ENCODE measurements at regions not wholly inside any gene's neighbourhood (a gene's known extent, or its start where the extent isn't known, plus 50 kb on each side); places are given as distances from the start of the nearest gene placed in this dataset.

- ATAC-seq: no peak
- intact Hi-C loops (cut with DNase I): no loop called here
- WGBS, 2 donors: 25 to 27% methylated on average over 3 of the region's 3 CpGs
Measured at GRCh38 chr6:126926926-126927325, 191.5 kb upstream of the RSPO3 start.

DNA sequence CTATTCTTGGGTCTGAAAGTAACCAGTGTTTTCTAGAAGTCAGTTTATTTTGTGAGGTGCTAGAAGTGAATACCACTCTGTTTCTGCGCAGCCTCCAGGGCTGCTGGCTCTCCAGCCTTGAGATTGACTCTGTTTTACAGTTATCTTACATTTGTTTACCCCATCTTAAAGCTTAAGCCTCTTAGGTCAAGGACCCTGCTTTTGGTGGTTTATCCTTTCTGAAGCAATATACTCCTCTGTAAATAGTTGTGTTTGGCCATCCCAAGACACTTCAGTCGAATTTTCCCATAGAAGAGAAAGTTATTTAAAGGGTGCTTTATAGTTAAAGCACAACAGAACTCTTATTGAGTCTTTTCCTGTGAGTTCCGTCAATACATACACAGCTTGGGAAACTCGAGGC is 190.6 kb upstream of the RSPO3 start:
- no peak for ATAC-seq
- TF ChIP-seq, protein P1, sequence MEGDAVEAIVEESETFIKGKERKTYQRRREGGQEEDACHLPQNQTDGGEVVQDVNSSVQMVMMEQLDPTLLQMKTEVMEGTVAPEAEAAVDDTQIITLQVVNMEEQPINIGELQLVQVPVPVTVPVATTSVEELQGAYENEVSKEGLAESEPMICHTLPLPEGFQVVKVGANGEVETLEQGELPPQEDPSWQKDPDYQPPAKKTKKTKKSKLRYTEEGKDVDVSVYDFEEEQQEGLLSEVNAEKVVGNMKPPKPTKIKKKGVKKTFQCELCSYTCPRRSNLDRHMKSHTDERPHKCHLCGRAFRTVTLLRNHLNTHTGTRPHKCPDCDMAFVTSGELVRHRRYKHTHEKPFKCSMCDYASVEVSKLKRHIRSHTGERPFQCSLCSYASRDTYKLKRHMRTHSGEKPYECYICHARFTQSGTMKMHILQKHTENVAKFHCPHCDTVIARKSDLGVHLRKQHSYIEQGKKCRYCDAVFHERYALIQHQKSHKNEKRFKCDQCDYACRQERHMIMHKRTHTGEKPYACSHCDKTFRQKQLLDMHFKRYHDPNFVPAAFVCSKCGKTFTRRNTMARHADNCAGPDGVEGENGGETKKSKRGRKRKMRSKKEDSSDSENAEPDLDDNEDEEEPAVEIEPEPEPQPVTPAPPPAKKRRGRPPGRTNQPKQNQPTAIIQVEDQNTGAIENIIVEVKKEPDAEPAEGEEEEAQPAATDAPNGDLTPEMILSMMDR (IDR thresholded peaks at IDR 0.05): no peak
- intact Hi-C loops (cut with DNase I): no loop called here

More at GRCh38 chr6:126926926-126927325, 191.5 kb upstream of the RSPO3 start:
- TF ChIP-seq, protein P1 (IDR thresholded peaks at IDR 0.05): no peak
- DNase-seq: no peak
- no peaks in the 10 kb centered on the region for H3K4me1 ChIP-seq
- no peak overlapping the region for H3K27ac ChIP-seq
- H3K27me3 ChIP-seq: peaks cover 0 to 7% (median 0%) of the 10 kb centered on the region in 7 donors
- no peak overlapping the region for H3K4me3 ChIP-seq
- H3K9me3 ChIP-seq: no peaks in the 10 kb centered on the region
- no peaks in the 10 kb centered on the region for H3K36me3 ChIP-seq

DNA sequence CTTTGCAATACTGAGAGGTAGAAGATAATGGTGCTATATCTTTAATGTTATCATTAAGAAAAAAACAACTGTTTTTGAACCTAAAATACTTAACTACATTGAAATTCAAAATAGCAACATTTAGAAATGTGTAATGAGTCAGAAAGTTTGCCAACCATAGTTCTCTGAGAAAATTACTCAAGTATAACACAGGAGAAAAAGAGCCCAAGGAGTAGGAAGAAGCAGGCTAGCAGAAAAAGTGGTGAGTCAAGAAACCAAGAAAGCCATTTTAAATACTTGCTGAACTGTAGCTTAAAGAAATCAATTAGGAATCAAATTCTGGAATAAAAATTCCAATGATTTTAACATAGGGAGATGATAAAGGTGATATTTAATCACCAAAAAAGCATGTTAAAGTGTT is 181.0 kb upstream of the RSPO3 start:
- TF ChIP-seq, protein P1 (IDR thresholded peaks at IDR 0.05): no peak

More for the DNA sequence above, 190.6 kb upstream of the RSPO3 start:
- no peak for DNase-seq
- Histone ChIP-seq H3K9me3 (no peaks in the 10 kb centered on the region), H3K4me3 (no peak overlapping the region), H3K4me1 (no peaks in the 10 kb centered on the region), H3K27me3 (peaks cover 0 to 11% (median 0%) of the 10 kb centered on the region in 7 donors), H3K36me3 (no peaks in the 10 kb centered on the region), H3K27ac (no peak overlapping the region)
- 78 to 87% methylated on average over 4 of the region's 4 CpGs for WGBS, 2 donors

GRCh38 chr6:126939784-126940183 is 178.7 kb upstream of the RSPO3 start:
- no peak overlapping the region for H3K27ac ChIP-seq
- intact Hi-C loops (cut with DNase I): no loop called here
- WGBS, 2 donors: 90 to 94% methylated on average over 3 of the region's 3 CpGs

More for the DNA sequence above, 181.0 kb upstream of the RSPO3 start:
- intact Hi-C loops (cut with DNase I): no loop called here
- ATAC-seq (no peak), DNase-seq (no peak)
- Histone ChIP-seq H3K4me1 (peaks cover 0 to 4% (median 0%) of the 10 kb centered on the region in 9 donors), H3K9me3 (no peaks in the 10 kb centered on the region), H3K27ac (no peak overlapping the region), H3K27me3 (peaks cover 0 to under 1% (median 0%) of the 10 kb centered on the region in 7 donors), H3K36me3 (no peaks in the 10 kb centered on the region), H3K4me3 (no peak overlapping the region)

More at GRCh38 chr6:126939784-126940183, 178.7 kb upstream of the RSPO3 start:
- H3K27me3 ChIP-seq: no peaks in the 10 kb centered on the region
- ATAC-seq (no peak), DNase-seq (no peak)
- H3K36me3 ChIP-seq: no peaks in the 10 kb centered on the region
- H3K4me3 ChIP-seq: no peak overlapping the region
- peaks cover 0 to 4% (median 0%) of the 10 kb centered on the region in 9 donors for H3K4me1 ChIP-seq
- TF ChIP-seq, protein P1 (IDR thresholded peaks at IDR 0.05): no peak
- no peaks in the 10 kb centered on the region for H3K9me3 ChIP-seq

All from heart right ventricle (tissue), 16 donors.